ENCODE measurements at regions not wholly inside any gene's neighbourhood (a gene's known extent, or its start where the extent isn't known, plus 50 kb on each side); places are given as distances from the start of the nearest gene placed in this dataset.

DNA sequence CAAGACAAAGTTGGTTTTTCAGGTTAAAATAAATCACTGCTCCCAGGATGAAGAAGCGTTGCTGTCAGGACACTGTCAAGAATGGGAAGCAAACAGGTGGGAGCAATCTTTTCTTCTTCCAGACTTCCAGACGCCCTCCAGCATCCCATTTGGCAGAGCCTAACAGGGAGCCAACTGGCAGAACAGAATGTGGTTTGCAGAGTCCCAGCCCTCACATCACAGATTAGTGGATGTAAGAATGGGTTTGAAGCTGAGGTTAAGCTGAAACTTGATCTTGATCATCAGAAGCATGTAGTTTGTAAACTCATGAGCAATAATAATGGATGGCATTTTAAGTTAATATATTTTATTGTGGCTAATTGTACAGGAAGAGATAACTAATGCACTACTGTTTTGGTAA is 636.4 kb downstream of the SLC6A15 start:
- Histone ChIP-seq H3K4me3 (no peak overlapping the region), H3K36me3 (no peaks in the 10 kb centered on the region), H3K9me3 (no peaks in the 10 kb centered on the region), H3K27ac (no peak overlapping the region), H3K4me1 (no peaks in the 10 kb centered on the region), H3K27me3 (no peaks in the 10 kb centered on the region)
- WGBS, result 67% methylated on average over 2 of the region's 2 CpGs
- no peak for TF ChIP-seq POLR2AphosphoS5 (IDR thresholded peaks at IDR 0.05)
- DNase-seq (ENCODE audit: low spot score in 2 of 2), result no peak

DNA sequence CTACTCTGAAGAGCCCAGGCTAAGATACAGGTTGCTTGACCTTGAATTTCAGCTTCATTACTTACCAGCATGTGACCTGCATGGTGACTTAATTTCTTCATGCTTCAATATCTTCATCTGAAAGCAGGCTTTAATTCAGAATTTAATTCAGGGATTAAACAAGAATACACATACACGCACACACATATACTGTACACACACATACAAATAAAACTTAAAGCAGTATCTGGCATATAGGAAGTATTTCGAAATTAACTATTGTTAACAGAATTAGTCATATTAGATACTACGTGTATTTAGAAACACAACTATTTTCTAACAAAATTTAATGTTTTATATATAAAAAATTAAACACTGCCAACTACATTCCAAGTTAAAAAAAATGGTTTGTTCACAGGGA is 640.3 kb downstream of the SLC6A15 start:
- no peak overlapping the region for H3K4me3 ChIP-seq
- no peaks in the 10 kb centered on the region for H3K27me3 ChIP-seq
- 86% methylated on average over 3 of the region's 3 CpGs for WGBS
- H3K4me1 ChIP-seq, result no peaks in the 10 kb centered on the region
- no peak for DNase-seq (ENCODE audit: low spot score in 2 of 2)
- no peak overlapping the region for H3K27ac ChIP-seq
- TF ChIP-seq POLR2A (IDR thresholded peaks at IDR 0.05), result no peak
- no peak for TF ChIP-seq POLR2AphosphoS5 (IDR thresholded peaks at IDR 0.05)
- TF ChIP-seq, protein P1, sequence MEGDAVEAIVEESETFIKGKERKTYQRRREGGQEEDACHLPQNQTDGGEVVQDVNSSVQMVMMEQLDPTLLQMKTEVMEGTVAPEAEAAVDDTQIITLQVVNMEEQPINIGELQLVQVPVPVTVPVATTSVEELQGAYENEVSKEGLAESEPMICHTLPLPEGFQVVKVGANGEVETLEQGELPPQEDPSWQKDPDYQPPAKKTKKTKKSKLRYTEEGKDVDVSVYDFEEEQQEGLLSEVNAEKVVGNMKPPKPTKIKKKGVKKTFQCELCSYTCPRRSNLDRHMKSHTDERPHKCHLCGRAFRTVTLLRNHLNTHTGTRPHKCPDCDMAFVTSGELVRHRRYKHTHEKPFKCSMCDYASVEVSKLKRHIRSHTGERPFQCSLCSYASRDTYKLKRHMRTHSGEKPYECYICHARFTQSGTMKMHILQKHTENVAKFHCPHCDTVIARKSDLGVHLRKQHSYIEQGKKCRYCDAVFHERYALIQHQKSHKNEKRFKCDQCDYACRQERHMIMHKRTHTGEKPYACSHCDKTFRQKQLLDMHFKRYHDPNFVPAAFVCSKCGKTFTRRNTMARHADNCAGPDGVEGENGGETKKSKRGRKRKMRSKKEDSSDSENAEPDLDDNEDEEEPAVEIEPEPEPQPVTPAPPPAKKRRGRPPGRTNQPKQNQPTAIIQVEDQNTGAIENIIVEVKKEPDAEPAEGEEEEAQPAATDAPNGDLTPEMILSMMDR (IDR thresholded peaks at IDR 0.05), result no peak
- TF ChIP-seq EP300 (IDR thresholded peaks at IDR 0.05), result no peak
- H3K36me3 ChIP-seq, result no peaks in the 10 kb centered on the region
- no peaks in the 10 kb centered on the region for H3K9me3 ChIP-seq

DNA sequence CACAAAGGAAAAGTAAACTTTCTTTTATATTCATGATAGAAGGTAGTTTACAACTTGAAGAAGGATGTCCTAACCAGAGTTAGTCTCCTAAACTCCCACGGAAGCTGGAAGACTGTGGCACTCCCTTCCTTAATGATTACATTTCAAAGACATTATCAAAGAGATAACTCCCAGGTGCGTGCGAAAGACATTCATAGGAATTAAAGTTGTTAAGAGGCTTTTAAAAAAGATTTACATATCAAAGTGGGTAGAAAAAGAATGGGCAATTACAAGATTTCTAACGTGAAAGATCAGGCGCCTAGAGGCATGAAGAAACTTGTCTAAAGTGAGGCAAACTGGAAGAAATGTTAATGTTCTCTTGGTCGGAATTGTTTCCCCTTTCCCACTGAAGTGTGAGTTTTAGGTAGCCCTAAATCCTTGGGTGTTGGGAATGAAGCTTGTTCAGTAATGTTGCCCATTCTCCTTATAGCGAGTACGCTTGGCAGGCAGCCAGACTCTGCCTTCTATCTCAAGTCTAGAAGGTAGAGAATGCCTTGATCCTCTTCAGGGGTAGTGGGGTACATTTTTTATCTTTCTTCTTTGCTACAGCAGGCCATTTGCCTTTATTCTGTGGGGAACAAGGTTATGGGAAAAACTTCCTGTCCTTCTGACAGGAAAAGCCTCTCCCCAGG is 642.0 kb downstream of the SLC6A15 start:
- TF ChIP-seq POLR2A (IDR thresholded peaks at IDR 0.05) (no peak), POLR2AphosphoS5 (IDR thresholded peaks at IDR 0.05) (no peak), EP300 (IDR thresholded peaks at IDR 0.05) (no peak)
- TF ChIP-seq, protein P1 (IDR thresholded peaks at IDR 0.05), result no peak
- WGBS, result 38% methylated on average over 8 of the region's 8 CpGs

DNA sequence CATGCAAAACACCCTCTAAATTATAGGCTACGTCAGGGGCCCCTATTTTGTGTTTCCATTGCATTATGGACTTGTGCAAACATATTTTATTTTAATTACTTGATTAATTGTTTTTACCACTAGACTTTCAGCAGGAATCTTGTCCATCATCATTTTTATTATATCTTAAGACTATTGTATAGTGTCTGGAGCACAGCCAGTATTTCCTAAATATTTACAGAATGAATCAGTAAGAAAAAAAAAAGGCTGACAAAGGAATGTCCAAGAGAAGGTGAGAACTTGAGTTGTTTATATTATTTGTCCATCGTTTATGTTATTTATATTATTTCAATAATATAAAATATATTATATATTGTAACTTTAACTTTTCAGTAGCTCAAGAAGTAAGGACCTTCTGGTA is 664.7 kb downstream of the SLC6A15 start:
- H3K27me3 ChIP-seq, result no peaks in the 10 kb centered on the region
- DNase-seq (ENCODE audit: low spot score in 2 of 2), result no peak
- H3K27ac ChIP-seq, result no peak overlapping the region
- TF ChIP-seq EP300 (IDR thresholded peaks at IDR 0.05) (no peak), POLR2AphosphoS5 (IDR thresholded peaks at IDR 0.05) (no peak), POLR2A (IDR thresholded peaks at IDR 0.05) (no peak)
- TF ChIP-seq, protein P1 (IDR thresholded peaks at IDR 0.05), result no peak
- no peaks in the 10 kb centered on the region for H3K9me3 ChIP-seq
- WGBS, result 83% methylated on average over 2 of the region's 2 CpGs
- H3K36me3 ChIP-seq, result no peaks in the 10 kb centered on the region
- H3K4me3 ChIP-seq, result no peak overlapping the region
- no peaks in the 10 kb centered on the region for H3K4me1 ChIP-seq

More for the DNA sequence above, 642.0 kb downstream of the SLC6A15 start:
- Histone ChIP-seq H3K27ac (no peak overlapping the region), H3K4me3 (no peak overlapping the region), H3K9me3 (no peaks in the 10 kb centered on the region), H3K4me1 (no peaks in the 10 kb centered on the region), H3K27me3 (no peaks in the 10 kb centered on the region), H3K36me3 (no peaks in the 10 kb centered on the region)
- DNase-seq (ENCODE audit: low spot score in 2 of 2), result no peak

DNA sequence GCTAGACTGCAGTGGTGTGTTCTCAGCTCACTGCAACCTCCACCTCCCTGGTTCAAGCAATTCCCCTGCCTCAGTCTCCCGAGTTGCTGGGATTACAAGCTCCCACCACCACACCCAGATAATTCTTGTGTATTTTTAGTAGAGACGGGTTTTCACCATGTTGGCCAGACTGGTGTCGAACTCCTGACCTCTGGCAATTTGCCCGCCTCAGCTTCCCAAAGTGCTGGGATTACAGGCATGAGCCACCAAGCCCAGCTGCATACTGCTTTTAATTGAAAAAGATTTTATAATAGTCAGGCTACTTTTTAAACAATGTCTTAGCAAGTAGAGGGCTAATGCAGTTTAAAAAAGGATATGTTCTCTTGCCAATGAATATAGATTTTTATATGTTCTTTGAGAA is 668.9 kb downstream of the SLC6A15 start:
- no peaks in the 10 kb centered on the region for H3K4me1 ChIP-seq
- no peak overlapping the region for H3K27ac ChIP-seq
- no peaks in the 10 kb centered on the region for H3K36me3 ChIP-seq
- DNase-seq (ENCODE audit: low spot score in 2 of 2), result no peak
- TF ChIP-seq EP300 (IDR thresholded peaks at IDR 0.05), result no peak
- TF ChIP-seq, protein P1 (IDR thresholded peaks at IDR 0.05), result no peak
- TF ChIP-seq POLR2AphosphoS5 (IDR thresholded peaks at IDR 0.05), result no peak
- TF ChIP-seq POLR2A (IDR thresholded peaks at IDR 0.05), result no peak
- H3K27me3 ChIP-seq, result no peaks in the 10 kb centered on the region
- WGBS, result 68% methylated on average over 4 of the region's 4 CpGs
- no peak overlapping the region for H3K4me3 ChIP-seq
- H3K9me3 ChIP-seq, result no peaks in the 10 kb centered on the region

DNA sequence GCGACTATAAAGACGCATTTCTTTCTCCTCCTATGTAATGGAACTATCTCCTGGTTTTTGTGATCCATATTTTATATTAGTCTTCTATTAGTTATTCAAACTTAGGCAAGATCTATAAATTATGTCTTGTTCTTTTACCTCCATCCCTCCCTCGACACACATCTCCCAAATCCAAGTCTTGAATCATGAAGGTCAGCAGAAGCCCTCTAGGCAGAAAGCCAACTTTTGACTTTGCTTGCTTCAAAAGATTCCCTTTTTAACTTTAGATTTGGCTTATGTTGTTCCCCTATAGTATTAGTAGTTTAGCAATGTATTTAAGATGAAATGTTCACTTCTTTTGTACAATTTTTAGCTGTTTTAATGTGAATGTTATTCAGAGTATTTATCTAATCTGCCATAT is 689.8 kb downstream of the SLC6A15 start:
- Histone ChIP-seq H3K4me3 (no peak overlapping the region), H3K4me1 (no peaks in the 10 kb centered on the region), H3K27ac (no peak overlapping the region), H3K36me3 (no peaks in the 10 kb centered on the region), H3K27me3 (no peaks in the 10 kb centered on the region), H3K9me3 (no peaks in the 10 kb centered on the region)
- 87% methylated on average over 3 of the region's 3 CpGs for WGBS
- no peak for TF ChIP-seq EP300 (IDR thresholded peaks at IDR 0.05)
- TF ChIP-seq, protein P1 (IDR thresholded peaks at IDR 0.05), result no peak
- no peak for TF ChIP-seq POLR2A (IDR thresholded peaks at IDR 0.05)
- no peak for TF ChIP-seq POLR2AphosphoS5 (IDR thresholded peaks at IDR 0.05)
- no peak for DNase-seq (ENCODE audit: low spot score in 2 of 2)
